Natural killer cell (primary cell): ENCODE measurements at regions not wholly inside any gene's neighbourhood (a gene's known extent, or its start where the extent isn't known, plus 50 kb on each side); places are given as distances from the start of the nearest gene placed in this dataset.

Experiments
- ATAC-seq, 3 donors: fragments of 150-1000 bp in 2 of 3; fragments of 200-7000 bp in 1 of 3; cut with Tn5 transposase; 1 replicate in 1 of 3; 2 replicates in 2 of 3; pipeline ENCODE4 v1.10.0; 2021; ENCODE audit warnings: mild to moderate bottlenecking in 2 of 3, moderate library complexity in 2 of 3
- DNase-seq, 2 donors: peaks; one replicate each; pipeline versions ENCODE4 v3.0.0 to v3.0.0-alpha.2; 2013 to 2021; ENCODE audit warnings: mixed read lengths in 1 of 2
- H3K27ac ChIP-seq: one replicate; pipeline ENCODE4 v1.5.1; 2013; ENCODE audit warnings: mild to moderate bottlenecking, low read length
- H3K27me3 ChIP-seq: one replicate; pipeline ENCODE4 v1.6.1; 2013; ENCODE audit warnings: low read length; ENCODE audit not compliant: control insufficient read depth, insufficient read depth
- H3K36me3 ChIP-seq: one replicate; pipeline ENCODE4 v1.6.1; 2013; ENCODE audit warnings: low read length; ENCODE audit not compliant: control insufficient read depth, insufficient read depth
- H3K4me1 ChIP-seq: one replicate; pipeline ENCODE4 v1.6.1; 2013; ENCODE audit warnings: low read length; ENCODE audit not compliant: control insufficient read depth, insufficient read depth
- H3K4me3 ChIP-seq: one replicate; pipeline ENCODE4 v1.5.1; 2013; ENCODE audit warnings: low read length
- H3K9me3 ChIP-seq: one replicate; pipeline ENCODE4 v1.6.1; 2013; ENCODE audit warnings: low read length; ENCODE audit not compliant: control insufficient read depth, insufficient read depth
- H3K27ac Mint-ChIP-seq, 2 donors: one replicate each; pipeline ENCODE4 v1.8.0; 2022; ENCODE audit warnings: mild to moderate bottlenecking in 2 of 2, mixed read lengths in 2 of 2, moderate library complexity in 1 of 2
- H3K27me3 Mint-ChIP-seq, 2 donors: one replicate each; pipeline ENCODE4 v1.8.0; 2022; ENCODE audit warnings: low read depth in 2 of 2, mixed read lengths in 2 of 2
- H3K36me3 Mint-ChIP-seq: one replicate; pipeline ENCODE4 v1.8.0; 2022; ENCODE audit warnings: mixed read lengths
- H3K4me1 Mint-ChIP-seq, 2 donors: one replicate each; pipeline ENCODE4 v1.8.0; 2022; ENCODE audit warnings: mixed read lengths in 2 of 2
- H3K4me3 Mint-ChIP-seq: one replicate; pipeline ENCODE4 v1.8.0; 2022; ENCODE audit warnings: mild to moderate bottlenecking, moderate library complexity, mixed read lengths
- H3K9me3 Mint-ChIP-seq, 2 donors: one replicate each; pipeline ENCODE4 v1.8.0; 2022; ENCODE audit warnings: mixed read lengths in 2 of 2
- WGBS: methylation state at CpG from one replicate; pipeline ENCODE4 v1.1.7; 2013; ENCODE audit warnings: missing lambda C conversion rate; ENCODE audit not compliant: insufficient coverage; 5-methylcytosine and 5-hydroxymethylcytosine counted together
- intact Hi-C: fragments of 100-400 bp; cut with micrococcal nuclease; formaldehyde crosslinking; loops from one replicate; pipeline ENCODE4 v1.14.2; 2022
- TF ChIP-seq, protein P1 (sequence below): fragments of 200-600 bp; IDR thresholded peaks from one replicate; pipeline ENCODE4 v1.8.0; 2022; ENCODE audit warnings: antibody characterized with exemption

DNA sequence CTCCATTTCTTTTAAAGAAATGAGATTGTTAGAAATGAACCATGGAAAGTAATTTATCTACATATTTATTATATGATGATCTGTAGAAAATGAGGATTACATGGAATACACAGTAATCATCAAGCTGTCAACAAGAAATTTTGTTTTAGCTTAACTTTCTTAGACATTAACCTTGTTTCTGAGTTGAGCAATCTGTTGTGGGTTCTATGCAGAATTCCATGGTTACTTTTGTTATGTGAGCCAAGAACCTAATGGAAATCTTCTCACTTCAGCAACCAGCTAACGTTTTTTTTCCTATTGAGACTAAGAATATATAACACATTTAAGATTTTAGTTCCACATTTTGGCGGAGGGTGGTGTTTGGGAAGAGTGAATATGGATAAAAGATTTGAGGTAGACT, 136.1 kb upstream of the SLC4A4 start:
- ATAC-seq (no peak), DNase-seq (no peak)
- H3K27me3 ChIP-seq: no peaks in the 10 kb centered on the region
- no peak overlapping the region for H3K4me3 ChIP-seq
- Mint-ChIP-seq H3K4me3 (no peak overlapping the region), H3K4me1 (peaks cover 34 to 42% of the 10 kb centered on the region in 2 donors), H3K27ac (no peak overlapping the region), H3K36me3 (no peaks in the 10 kb centered on the region), H3K27me3 (no peaks in the 10 kb centered on the region), H3K9me3 (no peaks in the 10 kb centered on the region)
- no peaks in the 10 kb centered on the region for H3K36me3 ChIP-seq
- H3K27ac ChIP-seq: no peak overlapping the region
- 80% methylated on average over 1 of the region's 2 CpGs for WGBS
- intact Hi-C loops: no loop called here
- TF ChIP-seq, protein P1, sequence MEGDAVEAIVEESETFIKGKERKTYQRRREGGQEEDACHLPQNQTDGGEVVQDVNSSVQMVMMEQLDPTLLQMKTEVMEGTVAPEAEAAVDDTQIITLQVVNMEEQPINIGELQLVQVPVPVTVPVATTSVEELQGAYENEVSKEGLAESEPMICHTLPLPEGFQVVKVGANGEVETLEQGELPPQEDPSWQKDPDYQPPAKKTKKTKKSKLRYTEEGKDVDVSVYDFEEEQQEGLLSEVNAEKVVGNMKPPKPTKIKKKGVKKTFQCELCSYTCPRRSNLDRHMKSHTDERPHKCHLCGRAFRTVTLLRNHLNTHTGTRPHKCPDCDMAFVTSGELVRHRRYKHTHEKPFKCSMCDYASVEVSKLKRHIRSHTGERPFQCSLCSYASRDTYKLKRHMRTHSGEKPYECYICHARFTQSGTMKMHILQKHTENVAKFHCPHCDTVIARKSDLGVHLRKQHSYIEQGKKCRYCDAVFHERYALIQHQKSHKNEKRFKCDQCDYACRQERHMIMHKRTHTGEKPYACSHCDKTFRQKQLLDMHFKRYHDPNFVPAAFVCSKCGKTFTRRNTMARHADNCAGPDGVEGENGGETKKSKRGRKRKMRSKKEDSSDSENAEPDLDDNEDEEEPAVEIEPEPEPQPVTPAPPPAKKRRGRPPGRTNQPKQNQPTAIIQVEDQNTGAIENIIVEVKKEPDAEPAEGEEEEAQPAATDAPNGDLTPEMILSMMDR: no peak
- H3K9me3 ChIP-seq: no peaks in the 10 kb centered on the region
- peaks cover 19% of the 10 kb centered on the region for H3K4me1 ChIP-seq

DNA sequence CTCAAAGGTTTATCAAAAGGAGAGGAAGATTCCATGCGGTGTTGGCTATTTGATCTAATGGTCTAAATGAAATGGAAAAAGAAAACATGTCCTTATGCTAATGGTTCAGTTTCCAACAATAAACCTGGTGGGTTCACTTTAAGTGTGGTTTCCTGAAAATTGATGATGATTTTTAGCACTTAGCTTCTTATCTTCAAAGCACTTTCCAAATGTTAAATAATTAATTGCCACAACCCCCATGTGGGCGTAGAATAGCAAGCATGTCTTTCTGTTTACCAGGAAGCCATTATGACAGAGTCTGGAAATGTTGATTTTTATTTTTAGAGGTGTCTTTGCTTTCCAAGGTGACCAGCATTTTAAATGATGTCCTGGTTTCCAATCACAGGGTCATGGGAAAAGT, 134.8 kb upstream of the SLC4A4 start:
- DNase-seq (no peak), ATAC-seq (no peak)
- no peaks in the 10 kb centered on the region for H3K9me3 ChIP-seq
- no peak overlapping the region for H3K27ac ChIP-seq
- H3K36me3 ChIP-seq: no peaks in the 10 kb centered on the region
- WGBS: 71% methylated on average over 2 of the region's 2 CpGs
- Mint-ChIP-seq H3K9me3 (no peaks in the 10 kb centered on the region), H3K36me3 (no peaks in the 10 kb centered on the region), H3K27ac (no peak overlapping the region), H3K4me1 (peaks cover 29 to 36% of the 10 kb centered on the region in 2 donors), H3K27me3 (no peaks in the 10 kb centered on the region), H3K4me3 (no peak overlapping the region)
- no peaks in the 10 kb centered on the region for H3K27me3 ChIP-seq
- peaks cover 17% of the 10 kb centered on the region for H3K4me1 ChIP-seq
- intact Hi-C loops: no loop called here
- TF ChIP-seq, protein P1: no peak
- no peak overlapping the region for H3K4me3 ChIP-seq

DNA sequence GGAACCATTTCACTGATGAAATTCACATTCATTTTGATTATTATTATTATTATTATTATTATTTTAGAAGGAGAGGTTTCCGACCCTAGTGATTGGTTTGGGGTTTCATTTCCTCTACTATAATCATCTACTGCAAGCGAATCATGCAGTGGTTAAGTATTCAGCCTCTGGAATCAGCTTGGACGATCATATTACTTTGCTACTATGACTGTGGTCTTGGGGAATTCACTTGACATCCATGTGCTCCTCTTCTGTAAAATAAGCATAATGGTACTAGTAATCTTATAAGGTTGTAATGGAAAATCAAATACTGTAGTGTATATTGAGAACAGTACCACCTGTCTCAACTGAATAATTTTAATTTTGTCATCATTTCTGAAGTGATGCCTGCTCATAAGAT, 132.1 kb upstream of the SLC4A4 start:
- H3K4me1 ChIP-seq: no peaks in the 10 kb centered on the region
- TF ChIP-seq, protein P1: no peak

DNA sequence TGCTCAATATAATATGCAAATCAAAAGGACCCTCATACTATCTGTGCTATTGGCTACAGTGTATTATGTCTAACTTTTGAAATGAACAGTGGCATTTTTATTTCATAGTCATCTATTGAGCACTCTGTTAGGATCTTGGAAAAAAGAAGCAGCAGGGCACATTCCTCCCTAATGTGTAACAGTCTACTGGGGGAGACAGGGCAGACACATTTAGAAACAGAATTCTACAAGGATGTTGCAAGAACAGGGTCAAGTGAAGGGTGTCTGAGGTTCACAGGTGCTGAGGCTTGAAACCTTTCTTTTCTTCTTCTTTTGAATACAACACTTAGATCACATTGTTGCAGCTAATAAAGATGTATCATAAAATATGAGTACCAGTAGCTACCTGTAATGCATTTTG, 129.7 kb upstream of the SLC4A4 start:
- no peak for ATAC-seq
- no peak overlapping the region for H3K4me3 ChIP-seq
- H3K9me3 ChIP-seq: no peaks in the 10 kb centered on the region
- Mint-ChIP-seq H3K27ac (no peak overlapping the region), H3K27me3 (no peaks in the 10 kb centered on the region), H3K36me3 (no peaks in the 10 kb centered on the region), H3K4me3 (no peak overlapping the region), H3K9me3 (no peaks in the 10 kb centered on the region), H3K4me1 (peaks cover 29 to 30% of the 10 kb centered on the region in 2 donors)
- H3K27ac ChIP-seq: no peak overlapping the region
- TF ChIP-seq, protein P1: no peak
- H3K27me3 ChIP-seq: no peaks in the 10 kb centered on the region
- intact Hi-C loops: no loop called here
- no peaks in the 10 kb centered on the region for H3K36me3 ChIP-seq
- no peak for DNase-seq
- H3K4me1 ChIP-seq: no peaks in the 10 kb centered on the region

More for the DNA sequence above, 132.1 kb upstream of the SLC4A4 start:
- intact Hi-C loops: no loop called here
- H3K4me1 Mint-ChIP-seq: peaks cover 16 to 24% of the 10 kb centered on the region in 2 donors
- Histone ChIP-seq H3K9me3 (no peaks in the 10 kb centered on the region), H3K36me3 (no peaks in the 10 kb centered on the region), H3K27ac (no peak overlapping the region), H3K4me3 (no peak overlapping the region), H3K27me3 (no peaks in the 10 kb centered on the region)
- no peaks in the 10 kb centered on the region for H3K36me3 Mint-ChIP-seq
- H3K27me3 Mint-ChIP-seq: no peaks in the 10 kb centered on the region
- no peak for ATAC-seq
- H3K27ac Mint-ChIP-seq: no peak overlapping the region
- no peak for DNase-seq
- H3K9me3 Mint-ChIP-seq: no peaks in the 10 kb centered on the region
- 80% methylated on average over 1 of the region's 3 CpGs for WGBS
- no peak overlapping the region for H3K4me3 Mint-ChIP-seq
